ENCODE measurements at regions not wholly inside any gene's neighbourhood (a gene's known extent, or its start where the extent isn't known, plus 50 kb on each side); places are given as distances from the start of the nearest gene placed in this dataset.

- Histone ChIP-seq H3K36me3 (ENCODE audit: control insufficient read depth in 2 of 3, insufficient read depth in 3 of 3, low read length in 3 of 3) (no peaks in the 10 kb centered on the region), H3K27me3 (ENCODE audit: control insufficient read depth, insufficient read depth, low read length) (no peaks in the 10 kb centered on the region), H3K4me3 (ENCODE audit: low read length in 3 of 3) (no peak overlapping the region), H3K4me1 (ENCODE audit: control insufficient read depth in 2 of 3, insufficient read depth in 2 of 3, low read depth in 1 of 3, low read length in 3 of 3) (no peaks in the 10 kb centered on the region), H3K9me3 (ENCODE audit: control insufficient read depth in 2 of 3, insufficient read depth in 1 of 3, low read length in 3 of 3) (no peaks in the 10 kb centered on the region), H3K9ac (ENCODE audit: low read length in 3 of 3) (no peak overlapping the region), H3K27ac (ENCODE audit: low read depth in 2 of 2, low read length in 2 of 2) (no peak overlapping the region)
- no peak for FAIRE-seq
- intact Hi-C loops (cut with DNase I): no loop called here
- DNase-seq: peak in 1 of 5 donors; percentile 3
- TF ChIP-seq, protein P1, sequence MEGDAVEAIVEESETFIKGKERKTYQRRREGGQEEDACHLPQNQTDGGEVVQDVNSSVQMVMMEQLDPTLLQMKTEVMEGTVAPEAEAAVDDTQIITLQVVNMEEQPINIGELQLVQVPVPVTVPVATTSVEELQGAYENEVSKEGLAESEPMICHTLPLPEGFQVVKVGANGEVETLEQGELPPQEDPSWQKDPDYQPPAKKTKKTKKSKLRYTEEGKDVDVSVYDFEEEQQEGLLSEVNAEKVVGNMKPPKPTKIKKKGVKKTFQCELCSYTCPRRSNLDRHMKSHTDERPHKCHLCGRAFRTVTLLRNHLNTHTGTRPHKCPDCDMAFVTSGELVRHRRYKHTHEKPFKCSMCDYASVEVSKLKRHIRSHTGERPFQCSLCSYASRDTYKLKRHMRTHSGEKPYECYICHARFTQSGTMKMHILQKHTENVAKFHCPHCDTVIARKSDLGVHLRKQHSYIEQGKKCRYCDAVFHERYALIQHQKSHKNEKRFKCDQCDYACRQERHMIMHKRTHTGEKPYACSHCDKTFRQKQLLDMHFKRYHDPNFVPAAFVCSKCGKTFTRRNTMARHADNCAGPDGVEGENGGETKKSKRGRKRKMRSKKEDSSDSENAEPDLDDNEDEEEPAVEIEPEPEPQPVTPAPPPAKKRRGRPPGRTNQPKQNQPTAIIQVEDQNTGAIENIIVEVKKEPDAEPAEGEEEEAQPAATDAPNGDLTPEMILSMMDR (IDR thresholded peaks at IDR 0.05; ENCODE audit: borderline replicate concordance, extremely low read depth, insufficient read depth): no peak
Measured at GRCh38 chrX:69038188-69038587, 127.1 kb downstream of the PJA1 start.

DNA sequence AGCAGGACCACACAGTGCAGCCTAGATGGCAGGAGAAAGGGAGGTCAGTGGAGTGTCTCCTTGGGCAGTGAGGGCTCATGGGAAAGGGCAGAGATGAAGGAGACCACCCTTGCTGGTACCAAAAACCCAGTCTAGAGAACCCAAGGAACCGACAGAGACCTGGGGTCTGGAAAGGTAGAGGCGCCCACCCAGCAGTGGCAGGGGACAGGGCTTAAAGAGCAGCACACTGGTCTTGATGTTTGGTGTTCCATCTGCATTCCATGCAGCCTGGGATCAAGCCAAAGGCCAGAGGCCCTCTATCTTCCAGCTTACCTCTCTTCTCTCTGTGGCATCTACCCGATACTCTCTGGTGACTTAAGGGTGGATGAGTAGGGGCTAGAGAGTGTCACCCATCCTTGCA, 127.5 kb downstream of the PJA1 start:
- H3K9me3 ChIP-seq (ENCODE audit: control insufficient read depth in 2 of 3, insufficient read depth in 1 of 3, low read length in 3 of 3): no peaks in the 10 kb centered on the region
- FAIRE-seq (no peak), DNase-seq (peak in 1 of 5 donors; percentile 6)
- H3K36me3 ChIP-seq (ENCODE audit: control insufficient read depth in 2 of 3, insufficient read depth in 3 of 3, low read length in 3 of 3): no peaks in the 10 kb centered on the region
- H3K27ac ChIP-seq (ENCODE audit: low read depth in 2 of 2, low read length in 2 of 2): no peak overlapping the region
- intact Hi-C loops (cut with DNase I): no loop called here
- H3K27me3 ChIP-seq (ENCODE audit: control insufficient read depth, insufficient read depth, low read length): no peaks in the 10 kb centered on the region
- H3K9ac ChIP-seq (ENCODE audit: low read length in 3 of 3): no peak overlapping the region
- no peak overlapping the region for H3K4me3 ChIP-seq (ENCODE audit: low read length in 3 of 3)
- no peaks in the 10 kb centered on the region for H3K4me1 ChIP-seq (ENCODE audit: control insufficient read depth in 2 of 3, insufficient read depth in 2 of 3, low read depth in 1 of 3, low read length in 3 of 3)
- TF ChIP-seq, protein P1 (IDR thresholded peaks at IDR 0.05; ENCODE audit: borderline replicate concordance, extremely low read depth, insufficient read depth): no peak

- TF ChIP-seq, protein P1 (IDR thresholded peaks at IDR 0.05; ENCODE audit: borderline replicate concordance, extremely low read depth, insufficient read depth): no peak
- DNase-seq: peak in 1 of 5 donors; percentile 8
Measured at GRCh38 chrX:69036674-69037573, 128.3 kb downstream of the PJA1 start.

More at GRCh38 chrX:69036674-69037573, 128.3 kb downstream of the PJA1 start:
- Histone ChIP-seq H3K36me3 (ENCODE audit: control insufficient read depth in 2 of 3, insufficient read depth in 3 of 3, low read length in 3 of 3) (no peaks in the 10 kb centered on the region), H3K4me3 (ENCODE audit: low read length in 3 of 3) (no peak overlapping the region), H3K27me3 (ENCODE audit: control insufficient read depth, insufficient read depth, low read length) (no peaks in the 10 kb centered on the region), H3K9me3 (ENCODE audit: control insufficient read depth in 2 of 3, insufficient read depth in 1 of 3, low read length in 3 of 3) (no peaks in the 10 kb centered on the region), H3K27ac (ENCODE audit: low read depth in 2 of 2, low read length in 2 of 2) (no peak overlapping the region), H3K4me1 (ENCODE audit: control insufficient read depth in 2 of 3, insufficient read depth in 2 of 3, low read depth in 1 of 3, low read length in 3 of 3) (no peaks in the 10 kb centered on the region), H3K9ac (ENCODE audit: low read length in 3 of 3) (no peak overlapping the region)
- intact Hi-C loops (cut with DNase I): no loop called here
- FAIRE-seq: no peak
